Loucy (cell line): ENCODE measurements at regions not wholly inside any gene's neighbourhood (a gene's known extent, or its start where the extent isn't known, plus 50 kb on each side); places are given as distances from the start of the nearest gene placed in this dataset.

ENCODE experiments used
- H2AFZ ChIP-seq: fragments of 200-600 bp; sonication (generic); 2 replicates; pipeline ENCODE4 v1.6.0; 2016; ENCODE audit warnings: antibody characterized with exemption, mild to moderate bottlenecking, low read length, moderate library complexity
- H3F3A ChIP-seq: fragments of 200-600 bp; 2 replicates; pipeline ENCODE4 v1.6.0; 2016; ENCODE audit warnings: antibody characterized with exemption, low read depth, mild to moderate bottlenecking
- H3K27me3 ChIP-seq: fragments of 200-600 bp; sonication (generic); 2 replicates; pipeline ENCODE4 v1.6.1; 2014; ENCODE audit warnings: low read length, mild to moderate bottlenecking; ENCODE audit not compliant: insufficient read depth, poor library complexity, severe bottlenecking
- H3K36me3 ChIP-seq: fragments of 200-600 bp; sonication (generic); 2 replicates; pipeline ENCODE4 v1.6.1; 2016; ENCODE audit warnings: low read length; ENCODE audit not compliant: insufficient read depth
- H3K4me1 ChIP-seq: fragments of 200-600 bp; sonication (generic); 2 replicates; pipeline ENCODE4 v1.5.1; 2014; ENCODE audit warnings: low read length, mild to moderate bottlenecking; ENCODE audit not compliant: insufficient read depth, poor library complexity, severe bottlenecking
- H3K4me2 ChIP-seq: fragments of 200-600 bp; sonication (generic); 2 replicates; pipeline ENCODE4 v1.6.0; 2014; ENCODE audit warnings: antibody characterized with exemption, low read length, low read depth, mild to moderate bottlenecking; ENCODE audit not compliant: poor library complexity, severe bottlenecking
- H3K4me3 ChIP-seq: fragments of 200-600 bp; sonication (generic); 2 replicates; pipeline ENCODE4 v1.5.1; 2014; ENCODE audit warnings: low read length, mild to moderate bottlenecking, mixed read lengths; ENCODE audit not compliant: poor library complexity, severe bottlenecking
- H3K79me2 ChIP-seq: fragments of 200-600 bp; sonication (generic); 2 replicates; pipeline ENCODE4 v1.6.1; 2014; ENCODE audit warnings: low read length; ENCODE audit not compliant: insufficient read depth
- H3K9ac ChIP-seq: fragments of 200-600 bp; sonication (generic); 2 replicates; pipeline ENCODE4 v1.6.0; 2014; ENCODE audit warnings: mild to moderate bottlenecking, low read depth, low read length, moderate library complexity; ENCODE audit not compliant: poor library complexity, severe bottlenecking
- H3K9me2 ChIP-seq: fragments of 200-600 bp; sonication (generic); replicated peaks from 2 replicates; pipeline ENCODE4 v1.6.1; 2016; ENCODE audit warnings: low read depth, low read length, mixed read lengths
- H3K9me3 ChIP-seq: fragments of 200-600 bp; sonication (generic); 2 replicates; pipeline ENCODE4 v1.6.1; 2014; ENCODE audit warnings: mild to moderate bottlenecking, antibody characterized with exemption, low read length, low read depth; ENCODE audit not compliant: insufficient read depth
- H4K20me1 ChIP-seq: fragments of 200-600 bp; sonication (generic); 2 replicates; pipeline ENCODE4 v1.6.0; 2014; ENCODE audit warnings: antibody characterized with exemption, low read length, mild to moderate bottlenecking; ENCODE audit not compliant: insufficient read depth, poor library complexity, severe bottlenecking
- CTCF ChIP-seq: fragments of 200-600 bp; sonication (generic); conservative IDR thresholded peaks from 2 replicates; pipeline ENCODE4 v1.5.1; 2014; ENCODE audit warnings: mild to moderate bottlenecking, antibody characterized with exemption, low read length
- EZH2phosphoT487 ChIP-seq: fragments of 200-600 bp; IDR thresholded peaks from 2 replicates; pipeline ENCODE4 v1.6.1; 2018; ENCODE audit warnings: antibody characterized with exemption, mild to moderate bottlenecking, moderate library complexity, borderline replicate concordance

- Histone ChIP-seq H3K36me3 (no peaks in the 10 kb centered on the region), H3F3A (no peaks in the 10 kb centered on the region), H3K4me1 (no peaks in the 10 kb centered on the region), H3K27me3 (no peaks in the 10 kb centered on the region), H3K4me3 (no peak overlapping the region), H3K9me2 (no peaks in the 10 kb centered on the region), H3K9ac (no peak overlapping the region), H3K9me3 (no peaks in the 10 kb centered on the region), H4K20me1 (no peaks in the 10 kb centered on the region), H3K4me2 (no peak overlapping the region), H3K79me2 (no peaks in the 10 kb centered on the region), H2AFZ (no peak overlapping the region)
- TF ChIP-seq CTCF (no peak), EZH2phosphoT487 (no peak)
These were observed 351.5 kb downstream of the USP25 start for GRCh38 chr21:16081304-16081703.

- Histone ChIP-seq H3K27me3 (no peaks in the 10 kb centered on the region), H3K4me2 (peak overlapping the region; percentile 37), H3K4me3 (no peak overlapping the region), H2AFZ (peak overlapping the region; percentile 54), H3F3A (no peaks in the 10 kb centered on the region), H3K9ac (no peak overlapping the region), H3K79me2 (no peaks in the 10 kb centered on the region), H3K4me1 (no peaks in the 10 kb centered on the region), H3K9me2 (no peaks in the 10 kb centered on the region), H4K20me1 (no peaks in the 10 kb centered on the region), H3K9me3 (no peaks in the 10 kb centered on the region), H3K36me3 (no peaks in the 10 kb centered on the region)
- TF ChIP-seq CTCF (peak; percentile 60), EZH2phosphoT487 (no peak)
These were observed 352.4 kb downstream of the USP25 start for GRCh38 chr21:16082038-16082816.

- Histone ChIP-seq H4K20me1 (no peaks in the 10 kb centered on the region), H3F3A (no peaks in the 10 kb centered on the region), H3K9me2 (no peaks in the 10 kb centered on the region), H3K4me1 (no peaks in the 10 kb centered on the region), H3K9ac (no peak overlapping the region), H3K4me2 (no peak overlapping the region), H3K9me3 (no peaks in the 10 kb centered on the region), H2AFZ (no peak overlapping the region), H3K36me3 (no peaks in the 10 kb centered on the region), H3K27me3 (no peaks in the 10 kb centered on the region), H3K79me2 (no peaks in the 10 kb centered on the region), H3K4me3 (no peak overlapping the region)
- no peak for TF ChIP-seq CTCF
These were observed 355.1 kb downstream of the USP25 start for GRCh38 chr21:16084776-16085364.
